Osteocyte (in vitro differentiated cells): ENCODE measurements at regions not wholly inside any gene's neighbourhood (a gene's known extent, or its start where the extent isn't known, plus 50 kb on each side); places are given as distances from the start of the nearest gene placed in this dataset.

ENCODE experiments used
- DNase-seq: peaks from one replicate; pipeline ENCODE4 v3.0.0; 2021; ENCODE audit warnings: mixed read lengths; ENCODE audit not compliant: unreplicated experiment; ENCODE audit errors: extremely low spot score
- H3K27ac Mint-ChIP-seq: one replicate; pipeline ENCODE4 v1.8.0; 2021; ENCODE audit warnings: mild to moderate bottlenecking, mixed read lengths; ENCODE audit not compliant: unreplicated experiment
- H3K27me3 Mint-ChIP-seq: one replicate; pipeline ENCODE4 v1.8.0; 2021; ENCODE audit warnings: mixed read lengths; ENCODE audit not compliant: unreplicated experiment
- H3K36me3 Mint-ChIP-seq: one replicate; pipeline ENCODE4 v1.8.0; 2021; ENCODE audit warnings: mixed read lengths; ENCODE audit not compliant: unreplicated experiment
- H3K4me1 Mint-ChIP-seq: one replicate; pipeline ENCODE4 v1.8.0; 2021; ENCODE audit warnings: mixed read lengths; ENCODE audit not compliant: unreplicated experiment
- H3K4me3 Mint-ChIP-seq: one replicate; pipeline ENCODE4 v1.8.0; 2021; ENCODE audit warnings: mild to moderate bottlenecking, moderate library complexity, mixed read lengths; ENCODE audit not compliant: unreplicated experiment
- H3K9me3 Mint-ChIP-seq: one replicate; pipeline ENCODE4 v1.8.0; 2021; ENCODE audit warnings: mixed read lengths; ENCODE audit not compliant: unreplicated experiment
- CTCF ChIP-seq: fragments of 200-600 bp; sonication (generic); IDR thresholded peaks from 2 replicates; pipeline ENCODE4 v1.5.0; 2021; ENCODE audit warnings: antibody characterized with exemption, mild to moderate bottlenecking, moderate library complexity

- no peak for TF ChIP-seq CTCF
- no peak for DNase-seq
- no peaks in the 10 kb centered on the region for H3K9me3 Mint-ChIP-seq
- no peaks in the 10 kb centered on the region for H3K36me3 Mint-ChIP-seq
- no peak overlapping the region for H3K27ac Mint-ChIP-seq
- H3K4me3 Mint-ChIP-seq, result no peak overlapping the region
- H3K4me1 Mint-ChIP-seq, result no peaks in the 10 kb centered on the region
- no peaks in the 10 kb centered on the region for H3K27me3 Mint-ChIP-seq
These were observed 546.2 kb downstream of the SLITRK5 start for GRCh38 chr13:88217372-88217771.

- Mint-ChIP-seq H3K4me3 (no peak overlapping the region), H3K9me3 (no peaks in the 10 kb centered on the region)
- no peak for TF ChIP-seq CTCF
These were observed 546.7 kb downstream of the SLITRK5 start for GRCh38 chr13:88217883-88218282.

GRCh38 chr13:88223958-88224357, 552.8 kb downstream of the SLITRK5 start:
- no peaks in the 10 kb centered on the region for H3K36me3 Mint-ChIP-seq
- no peaks in the 10 kb centered on the region for H3K4me1 Mint-ChIP-seq
- H3K27ac Mint-ChIP-seq, result no peak overlapping the region
- no peak for DNase-seq
- H3K27me3 Mint-ChIP-seq, result no peaks in the 10 kb centered on the region
- no peak overlapping the region for H3K4me3 Mint-ChIP-seq
- no peak for TF ChIP-seq CTCF
- peaks cover 4% of the 10 kb centered on the region for H3K9me3 Mint-ChIP-seq

More at GRCh38 chr13:88217883-88218282, 546.7 kb downstream of the SLITRK5 start:
- H3K27me3 Mint-ChIP-seq, result no peaks in the 10 kb centered on the region
- H3K4me1 Mint-ChIP-seq, result no peaks in the 10 kb centered on the region
- DNase-seq, result no peak
- H3K27ac Mint-ChIP-seq, result no peak overlapping the region
- no peaks in the 10 kb centered on the region for H3K36me3 Mint-ChIP-seq

GRCh38 chr13:88235441-88235840, 564.3 kb downstream of the SLITRK5 start:
- Mint-ChIP-seq H3K9me3 (no peaks in the 10 kb centered on the region), H3K36me3 (no peaks in the 10 kb centered on the region), H3K27me3 (no peaks in the 10 kb centered on the region), H3K4me1 (no peaks in the 10 kb centered on the region), H3K27ac (no peak overlapping the region), H3K4me3 (no peak overlapping the region)
- no peak for DNase-seq
- TF ChIP-seq CTCF, result no peak

GRCh38 chr13:88246239-88246638, 575.1 kb downstream of the SLITRK5 start:
- no peak for DNase-seq
- no peaks in the 10 kb centered on the region for H3K9me3 Mint-ChIP-seq
- no peak overlapping the region for H3K27ac Mint-ChIP-seq
- no peak for TF ChIP-seq CTCF
- no peak overlapping the region for H3K4me3 Mint-ChIP-seq
- no peaks in the 10 kb centered on the region for H3K4me1 Mint-ChIP-seq
- H3K36me3 Mint-ChIP-seq, result no peaks in the 10 kb centered on the region
- H3K27me3 Mint-ChIP-seq, result no peaks in the 10 kb centered on the region
